Stimulated activated naive CD8-positive, alpha-beta T cell treated with anti-CD3 and anti-CD28 coated beads, Interleukin-15, Interleukin-2, amounts not matched to agents 100 ng/mL and 50 ng/mL, for 24 hours (primary cell): ENCODE measurements at regions not wholly inside any gene's neighbourhood (a gene's known extent, or its start where the extent isn't known, plus 50 kb on each side); places are given as distances from the start of the nearest gene placed in this dataset.

Experiments used
- H3K27ac Mint-ChIP-seq: one replicate; pipeline ENCODE4 v1.8.0; 2021; ENCODE audit warnings: mild to moderate bottlenecking, mixed read lengths
- H3K27me3 Mint-ChIP-seq: one replicate; pipeline ENCODE4 v1.8.0; 2021; ENCODE audit warnings: mixed read lengths
- H3K36me3 Mint-ChIP-seq: one replicate; pipeline ENCODE4 v1.8.0; 2021; ENCODE audit warnings: low read depth, mixed read lengths
- H3K4me1 Mint-ChIP-seq: one replicate; pipeline ENCODE4 v1.8.0; 2021; ENCODE audit warnings: low read depth, mixed read lengths
- H3K4me3 Mint-ChIP-seq: one replicate; pipeline ENCODE4 v1.8.0; 2021; ENCODE audit warnings: mild to moderate bottlenecking, mixed read lengths
- H3K9me3 Mint-ChIP-seq: one replicate; pipeline ENCODE4 v1.8.0; 2021; ENCODE audit warnings: mixed read lengths

GRCh38 chr20:60815656-60816055 is 436.4 kb upstream of the CDH4 start:
- Mint-ChIP-seq H3K36me3 (no peaks in the 10 kb centered on the region), H3K4me3 (no peak overlapping the region), H3K27ac (no peak overlapping the region), H3K27me3 (peaks cover 8% of the 10 kb centered on the region), H3K9me3 (peaks cover 12% of the 10 kb centered on the region), H3K4me1 (no peaks in the 10 kb centered on the region)

- Mint-ChIP-seq H3K27ac (no peak overlapping the region), H3K4me1 (no peaks in the 10 kb centered on the region), H3K36me3 (no peaks in the 10 kb centered on the region), H3K27me3 (peaks cover 12% of the 10 kb centered on the region), H3K9me3 (peaks cover 12% of the 10 kb centered on the region), H3K4me3 (no peak overlapping the region)
Measured at GRCh38 chr20:60816901-60817300, 435.2 kb upstream of the CDH4 start.

- Mint-ChIP-seq H3K4me3 (no peak overlapping the region), H3K9me3 (peaks cover 8% of the 10 kb centered on the region), H3K27ac (no peak overlapping the region), H3K4me1 (no peaks in the 10 kb centered on the region), H3K36me3 (no peaks in the 10 kb centered on the region), H3K27me3 (peaks cover 14% of the 10 kb centered on the region)
Measured at GRCh38 chr20:60817891-60818290, 434.2 kb upstream of the CDH4 start.

GRCh38 chr20:60819511-60819910 is 432.6 kb upstream of the CDH4 start:
- Mint-ChIP-seq H3K9me3 (peaks cover 7% of the 10 kb centered on the region), H3K36me3 (no peaks in the 10 kb centered on the region), H3K27ac (no peak overlapping the region), H3K4me1 (no peaks in the 10 kb centered on the region), H3K27me3 (peaks cover 17% of the 10 kb centered on the region), H3K4me3 (no peak overlapping the region)

- peaks cover 5% of the 10 kb centered on the region for H3K9me3 Mint-ChIP-seq
- no peaks in the 10 kb centered on the region for H3K4me1 Mint-ChIP-seq
- H3K27me3 Mint-ChIP-seq = peaks cover 17% of the 10 kb centered on the region
- no peak overlapping the region for H3K27ac Mint-ChIP-seq
- H3K4me3 Mint-ChIP-seq = no peak overlapping the region
- H3K36me3 Mint-ChIP-seq = no peaks in the 10 kb centered on the region
Measured at GRCh38 chr20:60820149-60820548, 431.9 kb upstream of the CDH4 start.

GRCh38 chr20:60820918-60821317 is 431.1 kb upstream of the CDH4 start:
- Mint-ChIP-seq H3K4me3 (no peak overlapping the region), H3K27ac (no peak overlapping the region)

GRCh38 chr20:60822699-60823607 is 429.1 kb upstream of the CDH4 start:
- H3K4me1 Mint-ChIP-seq = no peaks in the 10 kb centered on the region
- peaks cover under 1% of the 10 kb centered on the region for H3K9me3 Mint-ChIP-seq
- no peak overlapping the region for H3K27ac Mint-ChIP-seq
- no peaks in the 10 kb centered on the region for H3K36me3 Mint-ChIP-seq
- H3K27me3 Mint-ChIP-seq = peaks cover 14% of the 10 kb centered on the region
- no peak overlapping the region for H3K4me3 Mint-ChIP-seq

More at GRCh38 chr20:60820918-60821317, 431.1 kb upstream of the CDH4 start:
- H3K36me3 Mint-ChIP-seq = no peaks in the 10 kb centered on the region
- H3K27me3 Mint-ChIP-seq = peaks cover 17% of the 10 kb centered on the region
- H3K9me3 Mint-ChIP-seq = peaks cover 4% of the 10 kb centered on the region
- no peaks in the 10 kb centered on the region for H3K4me1 Mint-ChIP-seq

- Mint-ChIP-seq H3K9me3 (peaks cover 5% of the 10 kb centered on the region), H3K4me1 (no peaks in the 10 kb centered on the region), H3K27me3 (peaks cover 17% of the 10 kb centered on the region), H3K27ac (no peak overlapping the region), H3K4me3 (no peak overlapping the region), H3K36me3 (no peaks in the 10 kb centered on the region)
Measured at GRCh38 chr20:60835876-60836275, 416.2 kb upstream of the CDH4 start.

- no peaks in the 10 kb centered on the region for H3K4me1 Mint-ChIP-seq
- no peak overlapping the region for H3K4me3 Mint-ChIP-seq
- no peak overlapping the region for H3K27ac Mint-ChIP-seq
- H3K9me3 Mint-ChIP-seq = peaks cover 5% of the 10 kb centered on the region
- H3K36me3 Mint-ChIP-seq = no peaks in the 10 kb centered on the region
- peaks cover 12% of the 10 kb centered on the region for H3K27me3 Mint-ChIP-seq
Measured at GRCh38 chr20:60837173-60837770, 414.8 kb upstream of the CDH4 start.

- Mint-ChIP-seq H3K27me3 (peaks cover 12% of the 10 kb centered on the region), H3K4me3 (no peak overlapping the region), H3K9me3 (peaks cover 5% of the 10 kb centered on the region), H3K36me3 (no peaks in the 10 kb centered on the region), H3K4me1 (no peaks in the 10 kb centered on the region), H3K27ac (no peak overlapping the region)
Measured at GRCh38 chr20:60838297-60838696, 413.8 kb upstream of the CDH4 start.

- H3K27ac Mint-ChIP-seq = no peak overlapping the region
- H3K9me3 Mint-ChIP-seq = peaks cover 5% of the 10 kb centered on the region
- H3K27me3 Mint-ChIP-seq = peaks cover 9% of the 10 kb centered on the region
- no peaks in the 10 kb centered on the region for H3K4me1 Mint-ChIP-seq
- no peaks in the 10 kb centered on the region for H3K36me3 Mint-ChIP-seq
- H3K4me3 Mint-ChIP-seq = no peak overlapping the region
Measured at GRCh38 chr20:60840971-60841370, 411.1 kb upstream of the CDH4 start.

GRCh38 chr20:60845146-60845545 is 406.9 kb upstream of the CDH4 start:
- no peak overlapping the region for H3K4me3 Mint-ChIP-seq
- H3K4me1 Mint-ChIP-seq = no peaks in the 10 kb centered on the region
- H3K9me3 Mint-ChIP-seq = no peaks in the 10 kb centered on the region
- no peak overlapping the region for H3K27ac Mint-ChIP-seq
- H3K27me3 Mint-ChIP-seq = peaks cover 3% of the 10 kb centered on the region
- no peaks in the 10 kb centered on the region for H3K36me3 Mint-ChIP-seq

- Mint-ChIP-seq H3K9me3 (peaks cover 6% of the 10 kb centered on the region), H3K27ac (no peak overlapping the region), H3K4me1 (no peaks in the 10 kb centered on the region), H3K36me3 (no peaks in the 10 kb centered on the region), H3K27me3 (peaks cover 3% of the 10 kb centered on the region), H3K4me3 (no peak overlapping the region)
Measured at GRCh38 chr20:60851826-60852704, 400.0 kb upstream of the CDH4 start.

- H3K27me3 Mint-ChIP-seq = no peaks in the 10 kb centered on the region
- H3K27ac Mint-ChIP-seq = no peak overlapping the region
- H3K4me1 Mint-ChIP-seq = peaks cover 4% of the 10 kb centered on the region
- H3K9me3 Mint-ChIP-seq = peaks cover 6% of the 10 kb centered on the region
- no peak overlapping the region for H3K4me3 Mint-ChIP-seq
- H3K36me3 Mint-ChIP-seq = no peaks in the 10 kb centered on the region
Measured at GRCh38 chr20:60857708-60858107, 394.4 kb upstream of the CDH4 start.

GRCh38 chr20:60862601-60863000 is 389.5 kb upstream of the CDH4 start:
- H3K27ac Mint-ChIP-seq = no peak overlapping the region
- peaks cover 4% of the 10 kb centered on the region for H3K27me3 Mint-ChIP-seq
- no peak overlapping the region for H3K4me3 Mint-ChIP-seq
- H3K4me1 Mint-ChIP-seq = peaks cover 4% of the 10 kb centered on the region
- H3K9me3 Mint-ChIP-seq = no peaks in the 10 kb centered on the region
- H3K36me3 Mint-ChIP-seq = no peaks in the 10 kb centered on the region
